SJSA1 (cell line): ENCODE measurements at regions not wholly inside any gene's neighbourhood (a gene's known extent, or its start where the extent isn't known, plus 50 kb on each side); places are given as distances from the start of the nearest gene placed in this dataset.

Experiments
- DNase-seq, 2 experiments: peaks; one replicate each; pipeline ENCODE4 v3.0.0-alpha.2; 2015 to 2020; ENCODE audit warnings: low spot score in 2 of 2, low read depth in 1 of 2
- H3K27ac ChIP-seq: fragments of 250-450 bp; sonication (Bioruptor Pico); 2 replicates; pipeline ENCODE4 v1.5.1; 2020; ENCODE audit warnings: mild to moderate bottlenecking, moderate library complexity
- H3K27me3 ChIP-seq: fragments of 250-450 bp; sonication (Bioruptor Pico); replicated peaks from 2 replicates; pipeline ENCODE4 v1.5.1; 2020; ENCODE audit warnings: mild to moderate bottlenecking, moderate library complexity
- H3K36me3 ChIP-seq: fragments of 250-450 bp; sonication (Bioruptor Pico); 2 replicates; pipeline ENCODE4 v1.5.1; 2020; ENCODE audit warnings: mild to moderate bottlenecking
- H3K4me1 ChIP-seq: fragments of 250-450 bp; sonication (Bioruptor Pico); replicated peaks from 2 replicates; pipeline ENCODE4 v1.6.1; 2021; ENCODE audit warnings: mild to moderate bottlenecking
- H3K4me3 ChIP-seq: fragments of 250-450 bp; sonication (Bioruptor Pico); 2 replicates; pipeline ENCODE4 v1.5.1; 2020; ENCODE audit warnings: mild to moderate bottlenecking
- H3K9me3 ChIP-seq: fragments of 250-450 bp; sonication (Bioruptor Pico); replicated peaks from 2 replicates; pipeline ENCODE4 v1.5.1; 2020; ENCODE audit warnings: mild to moderate bottlenecking

GRCh38 chr10:29124864-29125263, 164.0 kb upstream of the LYZL1 start:
- Histone ChIP-seq H3K9me3 (no peaks in the 10 kb centered on the region), H3K36me3 (no peaks in the 10 kb centered on the region), H3K4me3 (no peak overlapping the region), H3K4me1 (peaks cover 21% of the 10 kb centered on the region), H3K27ac (no peak overlapping the region), H3K27me3 (no peaks in the 10 kb centered on the region)
- DNase-seq: no peak

GRCh38 chr10:29127037-29127700, 161.7 kb upstream of the LYZL1 start:
- no peak overlapping the region for H3K4me3 ChIP-seq
- H3K27ac ChIP-seq: no peak overlapping the region
- no peaks in the 10 kb centered on the region for H3K27me3 ChIP-seq
- peaks cover 12% of the 10 kb centered on the region for H3K4me1 ChIP-seq
- H3K9me3 ChIP-seq: no peaks in the 10 kb centered on the region
- H3K36me3 ChIP-seq: no peaks in the 10 kb centered on the region
- DNase-seq: no peak

- no peak for DNase-seq
- Histone ChIP-seq H3K9me3 (no peaks in the 10 kb centered on the region), H3K27ac (no peak overlapping the region), H3K4me3 (no peak overlapping the region), H3K27me3 (no peaks in the 10 kb centered on the region), H3K36me3 (no peaks in the 10 kb centered on the region), H3K4me1 (peaks cover 18% of the 10 kb centered on the region)
Observed at GRCh38 chr10:29127731-29128130, 161.1 kb upstream of the LYZL1 start.

- DNase-seq: peak in 1 of 2 experiments; percentile 51
Observed at GRCh38 chr10:29130190-29130673, 158.6 kb upstream of the LYZL1 start.

GRCh38 chr10:29131952-29132547, 156.8 kb upstream of the LYZL1 start:
- Histone ChIP-seq H3K9me3 (no peaks in the 10 kb centered on the region), H3K27me3 (no peaks in the 10 kb centered on the region), H3K27ac (peak overlapping the region; percentile 48; the same call in 1 of the 2 replicates), H3K36me3 (no peaks in the 10 kb centered on the region), H3K4me3 (no peak overlapping the region), H3K4me1 (peaks cover 28% of the 10 kb centered on the region)
- DNase-seq: peak in 1 of 2 experiments; percentile 25

More at GRCh38 chr10:29130190-29130673, 158.6 kb upstream of the LYZL1 start:
- H3K9me3 ChIP-seq: no peaks in the 10 kb centered on the region
- peaks cover 28% of the 10 kb centered on the region for H3K4me1 ChIP-seq
- no peak overlapping the region for H3K27ac ChIP-seq
- no peak overlapping the region for H3K4me3 ChIP-seq
- H3K36me3 ChIP-seq: no peaks in the 10 kb centered on the region
- no peaks in the 10 kb centered on the region for H3K27me3 ChIP-seq

GRCh38 chr10:29132551-29133111, 156.2 kb upstream of the LYZL1 start:
- H3K4me1 ChIP-seq: peaks cover 28% of the 10 kb centered on the region
- H3K4me3 ChIP-seq: no peak overlapping the region
- DNase-seq: peak in 1 of 2 experiments; percentile 57
- H3K27ac ChIP-seq: peak overlapping the region; percentile 48; the same call in 1 of the 2 replicates
- H3K36me3 ChIP-seq: no peaks in the 10 kb centered on the region
- no peaks in the 10 kb centered on the region for H3K27me3 ChIP-seq
- no peaks in the 10 kb centered on the region for H3K9me3 ChIP-seq

- no peaks in the 10 kb centered on the region for H3K36me3 ChIP-seq
Observed at GRCh38 chr10:29135337-29135736, 153.5 kb upstream of the LYZL1 start.

GRCh38 chr10:29136411-29136810, 152.5 kb upstream of the LYZL1 start:
- Histone ChIP-seq H3K9me3 (no peaks in the 10 kb centered on the region), H3K36me3 (no peaks in the 10 kb centered on the region), H3K4me3 (no peak overlapping the region), H3K27me3 (no peaks in the 10 kb centered on the region), H3K4me1 (peaks cover 42% of the 10 kb centered on the region), H3K27ac (no peak overlapping the region)
- DNase-seq: no peak

More at GRCh38 chr10:29135337-29135736, 153.5 kb upstream of the LYZL1 start:
- Histone ChIP-seq H3K4me1 (peaks cover 38% of the 10 kb centered on the region), H3K27ac (no peak overlapping the region), H3K27me3 (no peaks in the 10 kb centered on the region), H3K9me3 (no peaks in the 10 kb centered on the region), H3K4me3 (no peak overlapping the region)
- DNase-seq: peak in 1 of 2 experiments; percentile 12

- H3K27ac ChIP-seq: peak overlapping the region; percentile 97
- DNase-seq: no peak
- no peaks in the 10 kb centered on the region for H3K27me3 ChIP-seq
- H3K9me3 ChIP-seq: no peaks in the 10 kb centered on the region
- H3K36me3 ChIP-seq: no peaks in the 10 kb centered on the region
- H3K4me1 ChIP-seq: peaks cover 49% of the 10 kb centered on the region
- no peak overlapping the region for H3K4me3 ChIP-seq
Observed at GRCh38 chr10:29140151-29140550, 148.7 kb upstream of the LYZL1 start.

GRCh38 chr10:29140991-29141390, 147.9 kb upstream of the LYZL1 start:
- Histone ChIP-seq H3K27me3 (no peaks in the 10 kb centered on the region), H3K4me3 (no peak overlapping the region), H3K4me1 (peaks cover 52% of the 10 kb centered on the region), H3K9me3 (no peaks in the 10 kb centered on the region), H3K36me3 (no peaks in the 10 kb centered on the region), H3K27ac (peak overlapping the region; percentile 97)
- DNase-seq: peak; percentile 87 to 97

GRCh38 chr10:29141761-29142160, 147.1 kb upstream of the LYZL1 start:
- Histone ChIP-seq H3K27ac (peak overlapping the region; percentile 97), H3K9me3 (no peaks in the 10 kb centered on the region), H3K36me3 (no peaks in the 10 kb centered on the region), H3K27me3 (no peaks in the 10 kb centered on the region), H3K4me1 (peaks cover 60% of the 10 kb centered on the region), H3K4me3 (no peak overlapping the region)
- peak; percentile 63 to 88 for DNase-seq

GRCh38 chr10:29142516-29143314, 146.2 kb upstream of the LYZL1 start:
- Histone ChIP-seq H3K9me3 (no peaks in the 10 kb centered on the region), H3K36me3 (no peaks in the 10 kb centered on the region), H3K4me1 (peaks cover 68% of the 10 kb centered on the region), H3K27ac (peak overlapping the region; percentile 97), H3K27me3 (no peaks in the 10 kb centered on the region), H3K4me3 (no peak overlapping the region)
- no peak for DNase-seq

GRCh38 chr10:29144126-29144525, 144.7 kb upstream of the LYZL1 start:
- Histone ChIP-seq H3K9me3 (no peaks in the 10 kb centered on the region), H3K4me3 (no peak overlapping the region), H3K36me3 (no peaks in the 10 kb centered on the region), H3K4me1 (peaks cover 69% of the 10 kb centered on the region), H3K27me3 (no peaks in the 10 kb centered on the region), H3K27ac (no peak overlapping the region)
- DNase-seq: peak in 1 of 2 experiments; percentile 30
